IPS-15b (cell line): ENCODE measurements at regions not wholly inside any gene's neighbourhood (a gene's known extent, or its start where the extent isn't known, plus 50 kb on each side); places are given as distances from the start of the nearest gene placed in this dataset.

Experiments used
- H3K27me3 ChIP-seq: one replicate; pipeline ENCODE4 v1.6.1; 2013; ENCODE audit warnings: low read length; ENCODE audit not compliant: control insufficient read depth, insufficient read depth
- H3K36me3 ChIP-seq: one replicate; pipeline ENCODE4 v1.6.1; 2013; ENCODE audit warnings: low read length; ENCODE audit not compliant: control insufficient read depth, insufficient read depth
- H3K4me1 ChIP-seq: one replicate; pipeline ENCODE4 v1.6.1; 2013; ENCODE audit warnings: mild to moderate bottlenecking, low read length; ENCODE audit not compliant: control insufficient read depth, insufficient read depth
- H3K4me3 ChIP-seq: one replicate; pipeline ENCODE4 v1.5.1; 2013; ENCODE audit warnings: low read depth, low read length
- H3K9ac ChIP-seq: one replicate; pipeline ENCODE4 v1.6.1; 2013; ENCODE audit warnings: low read depth, mild to moderate bottlenecking, low read length
- H3K9me3 ChIP-seq: one replicate; pipeline ENCODE4 v1.6.1; 2013; ENCODE audit warnings: mild to moderate bottlenecking, low read length; ENCODE audit not compliant: control insufficient read depth, insufficient read depth

GRCh38 chr9:27933210-27934025, 360.1 kb upstream of the C9orf72 start:
- Histone ChIP-seq H3K4me1 (no peaks in the 10 kb centered on the region), H3K27me3 (no peaks in the 10 kb centered on the region), H3K9ac (no peak overlapping the region), H3K4me3 (no peak overlapping the region), H3K36me3 (no peaks in the 10 kb centered on the region), H3K9me3 (no peaks in the 10 kb centered on the region)

GRCh38 chr9:27934471-27934870, 361.2 kb upstream of the C9orf72 start:
- H3K36me3 ChIP-seq = no peaks in the 10 kb centered on the region
- H3K4me3 ChIP-seq = no peak overlapping the region
- H3K27me3 ChIP-seq = no peaks in the 10 kb centered on the region
- no peak overlapping the region for H3K9ac ChIP-seq
- H3K9me3 ChIP-seq = no peaks in the 10 kb centered on the region
- no peaks in the 10 kb centered on the region for H3K4me1 ChIP-seq

- no peaks in the 10 kb centered on the region for H3K27me3 ChIP-seq
- no peak overlapping the region for H3K9ac ChIP-seq
- peaks cover 18% of the 10 kb centered on the region for H3K4me1 ChIP-seq
- H3K9me3 ChIP-seq = no peaks in the 10 kb centered on the region
- no peaks in the 10 kb centered on the region for H3K36me3 ChIP-seq
- H3K4me3 ChIP-seq = no peak overlapping the region
These were observed 365.9 kb upstream of the C9orf72 start for GRCh38 chr9:27939186-27939585.

GRCh38 chr9:27940535-27940934, 367.3 kb upstream of the C9orf72 start:
- H3K4me3 ChIP-seq = no peak overlapping the region
- no peaks in the 10 kb centered on the region for H3K9me3 ChIP-seq
- no peaks in the 10 kb centered on the region for H3K27me3 ChIP-seq
- H3K36me3 ChIP-seq = no peaks in the 10 kb centered on the region
- H3K9ac ChIP-seq = no peak overlapping the region
- peaks cover 19% of the 10 kb centered on the region for H3K4me1 ChIP-seq

- peaks cover 19% of the 10 kb centered on the region for H3K4me1 ChIP-seq
- H3K27me3 ChIP-seq = no peaks in the 10 kb centered on the region
- no peak overlapping the region for H3K9ac ChIP-seq
- no peaks in the 10 kb centered on the region for H3K9me3 ChIP-seq
- H3K4me3 ChIP-seq = no peak overlapping the region
- no peaks in the 10 kb centered on the region for H3K36me3 ChIP-seq
These were observed 370.2 kb upstream of the C9orf72 start for GRCh38 chr9:27943501-27943900.

- Histone ChIP-seq H3K9ac (no peak overlapping the region), H3K4me1 (peaks cover 19% of the 10 kb centered on the region), H3K4me3 (no peak overlapping the region), H3K9me3 (no peaks in the 10 kb centered on the region), H3K27me3 (no peaks in the 10 kb centered on the region), H3K36me3 (no peaks in the 10 kb centered on the region)
These were observed 372.1 kb upstream of the C9orf72 start for GRCh38 chr9:27945386-27945785.

- Histone ChIP-seq H3K36me3 (no peaks in the 10 kb centered on the region), H3K9me3 (no peaks in the 10 kb centered on the region), H3K4me3 (no peak overlapping the region), H3K27me3 (no peaks in the 10 kb centered on the region), H3K4me1 (no peaks in the 10 kb centered on the region), H3K9ac (no peak overlapping the region)
These were observed 377.1 kb upstream of the C9orf72 start for GRCh38 chr9:27950382-27950781.

GRCh38 chr9:27954858-27955257, 381.6 kb upstream of the C9orf72 start:
- Histone ChIP-seq H3K4me3 (no peak overlapping the region), H3K27me3 (no peaks in the 10 kb centered on the region), H3K9me3 (no peaks in the 10 kb centered on the region), H3K36me3 (no peaks in the 10 kb centered on the region), H3K4me1 (no peaks in the 10 kb centered on the region), H3K9ac (no peak overlapping the region)

GRCh38 chr9:27963836-27964235, 390.6 kb upstream of the C9orf72 start:
- Histone ChIP-seq H3K4me3 (no peak overlapping the region), H3K9ac (no peak overlapping the region), H3K9me3 (no peaks in the 10 kb centered on the region), H3K27me3 (no peaks in the 10 kb centered on the region), H3K36me3 (no peaks in the 10 kb centered on the region), H3K4me1 (no peaks in the 10 kb centered on the region)

GRCh38 chr9:27967210-27967609, 393.9 kb upstream of the C9orf72 start:
- Histone ChIP-seq H3K4me3 (no peak overlapping the region), H3K9ac (no peak overlapping the region)

GRCh38 chr9:27977931-27978330, 404.6 kb upstream of the C9orf72 start:
- no peaks in the 10 kb centered on the region for H3K36me3 ChIP-seq
- H3K4me3 ChIP-seq = no peak overlapping the region
- H3K27me3 ChIP-seq = no peaks in the 10 kb centered on the region
- H3K9ac ChIP-seq = no peak overlapping the region
- no peaks in the 10 kb centered on the region for H3K9me3 ChIP-seq
- no peaks in the 10 kb centered on the region for H3K4me1 ChIP-seq

More at GRCh38 chr9:27967210-27967609, 393.9 kb upstream of the C9orf72 start:
- no peaks in the 10 kb centered on the region for H3K4me1 ChIP-seq
- H3K27me3 ChIP-seq = no peaks in the 10 kb centered on the region
- H3K36me3 ChIP-seq = no peaks in the 10 kb centered on the region
- no peaks in the 10 kb centered on the region for H3K9me3 ChIP-seq

- Histone ChIP-seq H3K4me3 (no peak overlapping the region), H3K9me3 (no peaks in the 10 kb centered on the region), H3K36me3 (no peaks in the 10 kb centered on the region), H3K27me3 (no peaks in the 10 kb centered on the region), H3K4me1 (peaks cover 2% of the 10 kb centered on the region), H3K9ac (no peak overlapping the region)
These were observed 412.4 kb upstream of the C9orf72 start for GRCh38 chr9:27985714-27986113.
